ENCODE measurements at regions not wholly inside any gene's neighbourhood (a gene's known extent, or its start where the extent isn't known, plus 50 kb on each side); places are given as distances from the start of the nearest gene placed in this dataset.
A peak's percentile ranks its signal among the peaks of the same experiment; 100 is the strongest.

DNA sequence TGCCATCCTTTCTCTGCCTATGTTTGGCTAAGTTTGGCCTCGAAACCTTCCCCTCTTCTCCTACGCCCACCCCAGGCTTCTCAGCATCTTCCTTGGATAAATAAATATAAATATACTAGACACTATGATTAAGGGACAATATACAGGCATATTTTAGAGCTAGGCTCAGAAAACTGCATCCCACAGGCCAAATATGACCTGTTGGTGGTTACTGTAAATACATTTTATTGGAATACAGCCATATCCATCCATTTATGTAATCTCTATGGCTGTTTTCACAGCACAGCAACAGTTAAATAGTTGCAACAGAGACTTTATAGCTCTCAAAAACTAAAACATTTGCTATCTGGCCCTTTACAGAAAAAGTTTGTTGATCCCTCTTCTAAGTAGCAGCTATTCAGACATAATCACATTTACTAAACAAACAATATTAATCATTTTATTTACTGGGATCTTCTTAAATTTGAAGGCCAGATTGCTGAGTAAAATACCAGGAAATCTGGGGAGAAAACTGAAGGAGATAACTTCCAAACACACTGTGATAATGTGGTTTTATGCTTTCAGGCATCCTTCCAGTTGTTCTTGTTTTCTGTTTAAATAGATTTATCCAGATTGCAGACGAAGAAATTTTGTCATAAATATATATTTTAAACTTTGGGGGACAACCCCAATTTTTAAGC is 269.7 kb upstream of the THRB start:
- Histone ChIP-seq H3K36me3 (ENCODE audit: insufficient read depth, low read length) (no peaks in the 10 kb centered on the region), H3K79me2 (ENCODE audit: insufficient read depth, low read length) (no peaks in the 10 kb centered on the region), H3K27ac (ENCODE audit: low read depth, low read length) (no peak overlapping the region), H3K27me3 (ENCODE audit: insufficient read depth, low read length) (no peaks in the 10 kb centered on the region), H3K4me2 (ENCODE audit: insufficient read depth, low read length) (no peak overlapping the region), H3K4me3 (ENCODE audit: insufficient read depth, low read length) (no peak overlapping the region), H2AFZ (ENCODE audit: low read length) (no peak overlapping the region), H4K20me1 (ENCODE audit: insufficient read depth, low read length) (no peaks in the 10 kb centered on the region), H3K9me3 (ENCODE audit: low read depth, low read length) (no peaks in the 10 kb centered on the region), H3K4me1 (ENCODE audit: insufficient read depth, low read length) (no peaks in the 10 kb centered on the region)
- DNase-seq (ENCODE audit: insufficient read length, low spot score, missing footprints): no peak
- TF ChIP-seq, protein P1, sequence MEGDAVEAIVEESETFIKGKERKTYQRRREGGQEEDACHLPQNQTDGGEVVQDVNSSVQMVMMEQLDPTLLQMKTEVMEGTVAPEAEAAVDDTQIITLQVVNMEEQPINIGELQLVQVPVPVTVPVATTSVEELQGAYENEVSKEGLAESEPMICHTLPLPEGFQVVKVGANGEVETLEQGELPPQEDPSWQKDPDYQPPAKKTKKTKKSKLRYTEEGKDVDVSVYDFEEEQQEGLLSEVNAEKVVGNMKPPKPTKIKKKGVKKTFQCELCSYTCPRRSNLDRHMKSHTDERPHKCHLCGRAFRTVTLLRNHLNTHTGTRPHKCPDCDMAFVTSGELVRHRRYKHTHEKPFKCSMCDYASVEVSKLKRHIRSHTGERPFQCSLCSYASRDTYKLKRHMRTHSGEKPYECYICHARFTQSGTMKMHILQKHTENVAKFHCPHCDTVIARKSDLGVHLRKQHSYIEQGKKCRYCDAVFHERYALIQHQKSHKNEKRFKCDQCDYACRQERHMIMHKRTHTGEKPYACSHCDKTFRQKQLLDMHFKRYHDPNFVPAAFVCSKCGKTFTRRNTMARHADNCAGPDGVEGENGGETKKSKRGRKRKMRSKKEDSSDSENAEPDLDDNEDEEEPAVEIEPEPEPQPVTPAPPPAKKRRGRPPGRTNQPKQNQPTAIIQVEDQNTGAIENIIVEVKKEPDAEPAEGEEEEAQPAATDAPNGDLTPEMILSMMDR (IDR thresholded peaks at IDR 0.05; ENCODE audit: extremely low read depth, low read depth, low read length): no peak

DNA sequence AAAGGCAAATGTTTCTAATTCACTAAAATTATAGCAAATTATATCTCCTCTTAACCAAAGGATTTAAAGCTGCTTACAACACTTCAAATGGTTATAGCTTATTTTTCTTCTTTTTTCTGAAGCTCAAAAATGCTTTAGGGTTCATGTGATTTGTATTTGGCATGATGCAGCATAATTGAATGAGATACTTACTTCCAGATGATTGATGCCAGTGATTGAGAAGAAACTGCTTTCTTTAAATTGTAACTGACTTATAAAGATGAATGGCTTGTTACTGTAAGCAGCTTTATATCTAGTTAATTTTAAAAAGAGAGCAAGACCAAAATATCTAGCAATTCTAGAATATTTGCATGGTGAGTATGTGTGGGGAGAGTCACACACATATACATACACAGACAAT is 270.7 kb upstream of the THRB start:
- Histone ChIP-seq H3K4me3 (ENCODE audit: insufficient read depth, low read length) (no peak overlapping the region), H3K27me3 (ENCODE audit: insufficient read depth, low read length) (no peaks in the 10 kb centered on the region), H3K36me3 (ENCODE audit: insufficient read depth, low read length) (no peaks in the 10 kb centered on the region), H3K4me2 (ENCODE audit: insufficient read depth, low read length) (no peak overlapping the region), H3K9me3 (ENCODE audit: low read depth, low read length) (no peaks in the 10 kb centered on the region), H2AFZ (ENCODE audit: low read length) (no peak overlapping the region), H3K4me1 (ENCODE audit: insufficient read depth, low read length) (no peaks in the 10 kb centered on the region), H3K27ac (ENCODE audit: low read depth, low read length) (no peak overlapping the region), H3K79me2 (ENCODE audit: insufficient read depth, low read length) (no peaks in the 10 kb centered on the region), H4K20me1 (ENCODE audit: insufficient read depth, low read length) (no peaks in the 10 kb centered on the region)
- no peak for DNase-seq (ENCODE audit: insufficient read length, low spot score, missing footprints)
- TF ChIP-seq, protein P1 (IDR thresholded peaks at IDR 0.05; ENCODE audit: extremely low read depth, low read depth, low read length): no peak

DNA sequence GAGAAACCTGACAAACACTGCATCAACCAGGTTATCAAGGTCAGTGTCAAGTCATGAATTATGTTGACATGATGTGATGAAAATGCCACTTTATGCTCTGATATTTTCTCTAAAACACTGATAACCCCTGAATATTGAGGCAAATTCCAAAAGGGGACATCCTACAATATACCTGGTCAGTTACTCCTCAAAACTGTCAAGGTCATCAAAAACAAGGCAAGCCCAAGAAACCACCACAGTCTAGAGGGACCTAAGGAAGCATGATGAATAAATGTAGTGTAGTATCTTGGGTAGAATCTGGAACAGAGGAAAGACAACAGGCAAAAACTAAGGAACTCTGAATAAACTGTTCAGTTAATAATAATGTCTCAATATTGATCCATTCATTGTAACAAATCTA is 275.3 kb upstream of the THRB start:
- H3K9me3 ChIP-seq (ENCODE audit: low read depth, low read length): no peaks in the 10 kb centered on the region
- H2AFZ ChIP-seq (ENCODE audit: low read length): no peak overlapping the region
- H3K27ac ChIP-seq (ENCODE audit: low read depth, low read length): no peak overlapping the region
- H3K27me3 ChIP-seq (ENCODE audit: insufficient read depth, low read length): no peaks in the 10 kb centered on the region
- no peak overlapping the region for H3K4me3 ChIP-seq (ENCODE audit: insufficient read depth, low read length)
- H3K36me3 ChIP-seq (ENCODE audit: insufficient read depth, low read length): no peaks in the 10 kb centered on the region
- DNase-seq (ENCODE audit: insufficient read length, low spot score, missing footprints): no peak
- H3K4me2 ChIP-seq (ENCODE audit: insufficient read depth, low read length): no peak overlapping the region
- TF ChIP-seq, protein P1 (IDR thresholded peaks at IDR 0.05; ENCODE audit: extremely low read depth, low read depth, low read length): no peak
- no peaks in the 10 kb centered on the region for H3K4me1 ChIP-seq (ENCODE audit: insufficient read depth, low read length)
- H4K20me1 ChIP-seq (ENCODE audit: insufficient read depth, low read length): no peaks in the 10 kb centered on the region
- H3K79me2 ChIP-seq (ENCODE audit: insufficient read depth, low read length): no peaks in the 10 kb centered on the region

DNA sequence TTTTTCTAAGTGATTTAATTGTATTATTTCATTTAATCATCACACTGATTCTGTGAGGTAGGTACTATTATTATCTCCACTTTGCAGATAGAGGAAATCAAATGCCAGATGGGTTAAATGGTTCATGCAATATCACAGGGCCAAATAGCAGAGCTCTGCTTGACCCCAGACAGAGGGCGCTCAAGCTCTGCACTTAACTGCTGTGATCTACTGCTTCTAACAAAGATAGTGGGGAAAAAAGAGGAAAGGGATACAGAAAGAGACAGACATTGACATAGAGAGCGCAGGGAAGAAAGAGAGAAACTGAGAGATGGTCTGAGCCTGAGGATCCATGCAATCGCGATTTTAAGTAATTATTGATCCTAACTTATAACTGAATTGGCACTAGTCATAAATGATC is 279.1 kb upstream of the THRB start:
- peak; percentile 25 for DNase-seq (ENCODE audit: insufficient read length, low spot score, missing footprints)
- no peaks in the 10 kb centered on the region for H3K4me1 ChIP-seq (ENCODE audit: insufficient read depth, low read length)
- no peak overlapping the region for H3K4me3 ChIP-seq (ENCODE audit: insufficient read depth, low read length)
- H3K36me3 ChIP-seq (ENCODE audit: insufficient read depth, low read length): no peaks in the 10 kb centered on the region
- no peaks in the 10 kb centered on the region for H3K79me2 ChIP-seq (ENCODE audit: insufficient read depth, low read length)
- TF ChIP-seq, protein P1 (IDR thresholded peaks at IDR 0.05; ENCODE audit: extremely low read depth, low read depth, low read length): peak; percentile 70
- H3K9me3 ChIP-seq (ENCODE audit: low read depth, low read length): no peaks in the 10 kb centered on the region
- no peak overlapping the region for H3K4me2 ChIP-seq (ENCODE audit: insufficient read depth, low read length)
- H2AFZ ChIP-seq (ENCODE audit: low read length): no peak overlapping the region
- no peaks in the 10 kb centered on the region for H4K20me1 ChIP-seq (ENCODE audit: insufficient read depth, low read length)
- H3K27me3 ChIP-seq (ENCODE audit: insufficient read depth, low read length): no peaks in the 10 kb centered on the region
- no peak overlapping the region for H3K27ac ChIP-seq (ENCODE audit: low read depth, low read length)
